Limb (tissue), 2 donors: ENCODE measurements at regions not wholly inside any gene's neighbourhood (a gene's known extent, or its start where the extent isn't known, plus 50 kb on each side); places are given as distances from the start of the nearest gene placed in this dataset.

Experiments
- DNase-seq, 2 donors: peaks; one replicate each; pipeline ENCODE4 v3.0.0-alpha.2; 2016; ENCODE audit errors: extremely low spot score in 2 of 2

DNA sequence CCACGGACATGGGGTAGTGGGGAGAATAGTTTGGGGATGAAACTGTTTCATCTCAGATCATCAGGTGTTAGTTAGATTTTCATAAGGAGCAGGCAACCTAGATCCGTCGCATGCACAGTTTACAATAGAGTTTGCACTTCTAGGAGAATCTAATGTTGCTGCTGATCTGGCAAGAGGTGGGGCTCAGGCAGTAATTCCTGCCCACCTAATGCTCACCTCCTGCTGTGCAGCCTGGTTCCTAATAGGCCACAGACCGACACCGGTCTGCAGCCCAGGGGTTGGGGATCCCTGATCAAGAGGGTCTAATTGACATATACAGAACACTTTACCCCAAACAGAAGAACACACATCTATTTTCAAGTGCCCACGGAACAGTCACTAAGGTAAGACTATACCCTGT is 275.1 kb downstream of the PTPRU start:
- DNase-seq = no peak

DNA sequence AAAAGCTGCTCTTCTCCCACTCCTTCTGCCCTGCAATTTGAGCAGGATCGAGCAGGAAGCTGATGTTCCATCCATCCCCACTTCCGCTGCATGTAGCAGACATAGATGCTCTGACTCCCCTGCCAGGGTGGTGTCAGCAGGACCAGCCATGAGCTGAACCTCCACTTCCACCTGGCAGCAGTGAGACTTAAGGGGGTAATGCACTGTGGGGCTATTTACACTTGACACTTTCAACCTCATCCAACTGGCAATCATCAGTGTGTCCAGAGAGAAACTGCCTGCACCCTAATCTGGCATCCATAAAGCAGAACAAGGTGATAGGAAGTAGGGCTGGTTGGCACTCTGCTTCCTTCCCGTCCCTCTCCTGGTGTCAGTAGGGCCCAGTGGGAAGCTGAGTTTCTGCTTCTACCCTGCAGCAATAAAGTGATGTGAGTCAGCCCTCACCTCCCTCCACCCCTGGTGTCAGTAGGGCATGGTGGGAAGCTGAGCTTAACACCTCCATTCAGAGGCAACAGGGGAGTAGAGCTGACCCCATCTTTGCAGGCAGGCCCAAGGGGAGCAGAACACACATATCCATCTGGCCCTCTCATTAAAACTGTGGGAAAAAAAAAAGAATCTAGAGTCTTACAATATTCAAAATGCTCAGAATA is 272.3 kb downstream of the PTPRU start:
- peak in 1 of 2 donors; percentile 9 for DNase-seq

DNA sequence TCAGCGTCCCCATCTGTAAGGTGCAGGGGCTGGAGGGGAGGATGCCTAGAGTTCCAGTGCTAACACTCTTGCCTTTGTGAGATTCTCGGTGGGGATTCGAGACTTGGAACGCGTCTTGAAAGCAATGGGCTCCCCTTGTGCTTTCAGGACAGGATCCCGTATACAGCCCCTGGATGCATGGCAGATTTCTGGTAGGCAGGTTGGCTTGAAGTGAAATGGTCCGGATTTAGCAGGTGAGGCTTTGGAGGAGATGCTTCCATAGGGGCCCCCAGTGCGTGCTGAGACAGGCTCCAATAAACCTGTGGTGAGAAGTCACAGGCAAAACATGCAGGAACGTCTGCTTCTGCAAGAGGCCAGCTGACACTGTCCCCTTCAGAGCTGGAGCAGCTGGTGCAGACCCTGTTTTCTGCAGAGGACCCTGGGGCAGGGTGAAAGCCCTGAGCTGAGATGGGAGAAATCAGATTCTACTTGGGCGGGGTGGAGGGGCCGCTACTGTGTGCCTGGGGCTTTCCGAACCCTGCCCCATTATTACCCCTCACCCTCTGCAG is 270.4 kb downstream of the PTPRU start:
- peak in 1 of 2 donors; percentile 21 for DNase-seq

DNA sequence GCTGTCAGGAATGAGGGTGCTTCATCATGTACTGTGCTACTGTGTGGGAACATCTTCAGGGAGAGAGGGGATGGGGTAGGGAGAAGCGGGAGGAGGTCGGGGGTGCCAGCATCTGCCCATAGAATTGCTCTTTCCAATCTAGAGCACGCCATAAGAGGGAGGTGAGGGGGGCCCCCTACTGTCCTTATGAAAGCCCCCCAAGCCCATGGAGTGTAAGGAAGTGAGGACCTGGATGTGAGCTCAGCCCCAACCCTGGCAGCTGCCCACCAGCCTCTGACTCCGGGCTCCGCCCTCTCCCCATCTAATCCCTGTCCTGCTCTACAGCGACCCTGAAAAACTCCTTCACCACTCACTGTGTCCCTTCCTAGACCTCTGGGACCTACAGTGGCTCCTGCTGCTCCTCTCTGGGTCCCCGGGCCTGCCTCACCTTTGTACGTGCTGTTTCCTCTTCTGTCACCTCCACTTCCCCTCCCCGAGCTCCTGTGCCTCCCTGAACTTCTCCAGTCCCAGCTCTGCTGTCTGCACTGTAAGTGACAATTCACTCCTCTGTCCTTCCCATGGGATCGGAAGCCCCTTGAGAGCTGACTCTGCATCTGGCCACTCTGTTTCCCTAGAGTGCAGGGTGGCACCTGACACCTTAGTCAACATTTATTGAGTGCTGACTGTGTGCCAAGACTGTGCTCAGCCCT is 269.4 kb downstream of the PTPRU start:
- peak in 1 of 2 donors; percentile 19 for DNase-seq

DNA sequence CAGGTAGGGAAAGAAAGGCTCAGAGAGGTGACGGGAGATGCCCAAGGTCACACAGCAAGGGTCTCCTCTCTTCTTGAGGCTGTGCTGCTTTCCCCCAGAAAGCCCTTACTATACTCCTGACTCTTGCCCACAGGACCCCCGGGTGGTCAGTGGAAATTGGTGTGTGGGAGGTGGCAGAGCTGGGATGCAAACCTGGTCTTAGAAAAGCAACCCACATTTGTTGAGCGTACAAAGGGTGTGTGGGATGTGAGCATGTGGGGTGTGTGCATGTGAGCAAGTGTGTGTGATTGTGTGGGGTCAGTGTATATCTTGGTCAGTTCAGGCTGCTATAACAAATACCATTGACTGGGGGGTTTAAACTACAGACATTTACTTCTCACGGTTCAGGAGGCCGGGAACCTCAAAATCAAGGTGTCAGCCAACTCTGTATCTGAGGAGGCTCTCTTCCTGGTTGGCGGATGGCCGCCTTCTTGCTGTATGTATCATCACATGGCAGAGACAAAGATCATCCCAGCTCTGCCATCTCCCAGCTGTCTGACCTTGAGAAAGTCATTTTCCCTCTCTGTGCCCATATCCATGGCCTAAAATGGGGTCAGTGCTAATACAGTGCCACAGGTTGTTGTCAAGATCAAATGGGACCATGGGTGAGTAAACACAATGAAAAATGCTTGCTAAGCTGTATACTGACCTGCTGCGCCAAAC is 268.5 kb downstream of the PTPRU start:
- peak in 1 of 2 donors; percentile 16 for DNase-seq

DNA sequence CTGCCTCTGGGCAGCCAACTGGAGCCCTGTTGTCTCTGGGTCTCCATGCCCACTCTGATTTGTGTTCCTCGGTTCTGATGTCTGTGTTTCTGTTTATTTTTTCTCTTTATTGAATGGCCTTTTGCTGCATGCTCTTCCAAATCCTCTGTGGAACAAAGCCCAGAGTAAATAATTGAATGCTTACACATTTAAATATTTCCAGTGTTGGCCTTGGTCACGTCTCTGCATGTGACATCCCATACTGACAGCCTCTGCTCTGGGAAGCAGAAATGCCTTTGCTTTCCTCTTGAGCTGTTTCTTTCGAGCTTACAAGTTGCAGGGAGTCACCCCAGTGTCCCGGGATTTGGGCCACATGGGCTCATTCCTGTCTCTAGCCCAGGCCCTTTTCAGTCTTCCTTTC is 267.9 kb downstream of the PTPRU start:
- peak in 1 of 2 donors; percentile 3 for DNase-seq

DNA sequence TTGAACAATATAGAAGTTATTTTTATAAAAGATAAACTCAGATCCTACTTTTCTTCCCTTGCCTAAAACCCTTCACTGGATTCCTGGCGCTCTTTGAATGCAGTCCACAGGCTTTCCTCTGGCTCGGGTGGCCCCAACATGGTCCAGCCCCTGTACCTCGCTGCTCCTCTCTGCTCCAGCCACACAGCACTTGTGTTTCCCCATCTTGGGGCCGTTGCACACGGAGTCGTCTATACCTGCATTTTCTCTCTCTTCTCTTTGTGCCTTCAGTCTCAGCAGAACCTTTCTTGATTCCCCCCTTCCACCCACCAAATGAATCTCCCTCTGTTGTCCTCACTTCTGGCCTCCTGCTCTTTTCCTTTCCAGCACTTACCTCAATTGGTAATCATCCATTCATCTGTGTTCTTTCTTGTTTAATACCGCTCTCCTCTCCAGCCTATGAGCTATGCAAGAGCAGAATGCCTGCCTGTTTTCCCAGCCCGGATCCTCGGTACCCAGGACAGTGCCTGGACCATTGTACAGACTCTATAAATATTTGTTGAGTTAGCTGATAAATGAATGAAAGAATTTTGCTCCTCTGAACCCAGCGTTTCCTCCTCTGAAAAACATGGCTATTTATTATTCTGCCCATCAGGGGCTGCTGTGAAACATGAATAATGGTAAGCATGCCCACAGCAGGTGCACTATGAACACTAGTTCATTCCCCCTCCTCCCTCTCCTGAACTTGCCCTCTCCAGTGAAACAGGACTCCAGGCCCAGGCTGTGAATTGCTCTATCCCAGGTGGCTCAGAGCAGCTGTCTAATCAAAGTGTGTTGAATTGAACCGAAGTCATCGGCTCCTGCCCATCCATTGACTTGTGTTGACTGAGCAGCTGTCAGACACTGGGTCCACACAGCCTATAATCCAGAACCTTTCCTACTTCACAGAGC is 266.9 kb downstream of the PTPRU start:
- peak; percentile 16 to 38 for DNase-seq

DNA sequence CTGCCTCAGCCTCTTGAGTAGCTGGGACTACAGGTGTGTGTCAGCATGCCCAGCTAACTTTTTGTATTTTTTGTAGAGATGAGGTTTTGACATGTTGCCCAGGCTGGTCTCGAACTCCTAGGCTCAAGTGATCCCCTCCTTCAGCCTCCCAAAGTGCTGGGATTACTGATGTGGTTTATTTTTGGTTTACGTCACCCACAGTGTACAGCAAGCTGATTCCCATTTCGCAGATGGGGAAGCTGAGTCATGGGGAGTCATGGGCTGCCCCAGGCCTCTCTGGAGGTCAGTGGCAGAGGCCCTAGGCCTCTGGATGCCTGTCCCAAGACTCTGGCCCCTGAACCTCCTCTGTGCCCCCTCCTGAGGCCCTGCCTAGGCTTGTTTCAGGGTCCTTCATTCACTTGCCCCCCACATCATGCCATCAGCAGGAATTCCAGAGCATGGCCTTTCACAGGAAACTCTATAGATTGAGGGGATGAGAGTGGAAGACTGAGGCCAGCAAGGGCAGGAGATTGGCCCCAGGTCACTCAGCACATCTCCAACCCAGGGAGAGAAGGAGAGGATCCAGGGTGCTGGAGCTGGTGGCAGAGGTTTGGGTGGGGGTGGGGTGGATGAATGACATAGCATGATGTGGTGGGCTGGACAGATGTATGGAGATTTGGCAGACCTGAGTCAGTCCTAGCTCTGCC is 266.0 kb downstream of the PTPRU start:
- peak in 1 of 2 donors; percentile 5 for DNase-seq

DNA sequence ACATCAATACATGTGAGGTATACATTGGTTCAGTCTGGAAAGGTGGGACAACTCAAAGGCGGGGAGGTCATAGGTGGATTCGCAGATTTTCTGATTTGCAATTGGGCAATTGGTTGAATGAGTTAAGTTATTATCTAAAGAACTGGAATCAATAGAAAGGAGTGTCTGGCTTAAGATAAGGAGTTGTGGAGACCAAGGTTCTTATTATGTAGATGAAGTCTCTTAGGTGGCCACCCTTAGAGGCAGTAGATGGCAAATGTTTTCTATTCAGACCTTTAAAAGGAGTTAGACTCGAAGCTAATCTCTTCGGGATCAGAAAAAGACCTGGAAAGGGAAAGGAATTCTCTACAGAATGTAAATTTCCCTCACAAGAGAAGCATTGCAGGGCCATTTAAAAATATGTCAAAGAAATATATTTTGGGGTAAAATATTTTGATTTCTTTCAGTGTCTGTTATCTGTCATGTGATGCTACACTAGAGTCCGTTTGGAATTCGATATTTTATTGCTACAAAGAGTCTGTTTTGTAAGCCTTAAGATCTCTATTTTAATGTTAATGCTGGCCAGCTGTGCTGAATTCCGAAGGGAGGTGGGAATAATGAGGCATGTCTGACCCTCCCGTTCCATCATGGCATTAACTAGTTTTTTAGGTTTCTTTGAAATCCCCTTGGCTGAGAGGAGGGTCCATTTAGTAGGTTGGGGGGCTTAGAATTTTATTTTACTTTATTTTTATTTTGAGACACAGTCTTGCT is 265.1 kb downstream of the PTPRU start:
- peak in 1 of 2 donors; percentile 16 for DNase-seq

DNA sequence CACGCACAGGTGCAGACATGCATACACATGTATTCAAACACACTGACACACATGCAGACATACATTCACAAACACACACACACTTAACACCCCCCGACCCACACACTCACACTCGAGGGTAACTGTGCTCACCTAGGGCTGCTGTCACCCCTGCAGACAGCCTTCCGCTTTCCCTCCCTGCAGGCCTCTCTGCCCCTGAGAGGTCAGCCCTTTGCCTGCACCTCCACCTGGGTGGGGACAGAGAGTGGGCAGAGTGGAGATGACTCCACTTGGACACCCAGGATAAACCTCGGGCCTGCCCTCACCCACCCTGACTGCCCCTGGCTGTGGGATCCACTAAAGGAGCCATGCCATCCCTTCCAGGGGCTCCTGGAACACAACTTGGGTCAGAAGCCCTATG is 264.3 kb downstream of the PTPRU start:
- peak in 1 of 2 donors; percentile 13 for DNase-seq

DNA sequence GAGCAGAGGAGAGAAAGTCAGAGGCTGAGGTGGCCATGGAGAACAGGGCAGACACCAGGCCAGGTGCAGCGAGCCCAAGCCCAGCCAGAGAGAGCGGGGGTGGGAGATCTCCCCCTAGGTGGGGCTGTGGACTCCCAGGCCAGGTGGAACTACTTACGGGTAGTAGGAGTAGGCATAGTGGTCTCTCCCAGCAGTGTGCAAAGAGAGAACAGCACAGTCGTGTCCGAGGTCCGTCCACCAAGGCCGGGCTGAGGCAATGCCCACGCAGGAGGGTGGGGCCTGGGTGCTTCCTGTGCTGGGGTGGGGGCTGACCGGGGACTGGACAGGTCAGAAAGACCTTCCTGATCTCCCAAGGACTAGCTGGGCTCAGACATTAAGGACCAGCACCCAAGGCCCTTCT is 263.7 kb downstream of the PTPRU start:
- DNase-seq = peak in 1 of 2 donors; percentile 14

DNA sequence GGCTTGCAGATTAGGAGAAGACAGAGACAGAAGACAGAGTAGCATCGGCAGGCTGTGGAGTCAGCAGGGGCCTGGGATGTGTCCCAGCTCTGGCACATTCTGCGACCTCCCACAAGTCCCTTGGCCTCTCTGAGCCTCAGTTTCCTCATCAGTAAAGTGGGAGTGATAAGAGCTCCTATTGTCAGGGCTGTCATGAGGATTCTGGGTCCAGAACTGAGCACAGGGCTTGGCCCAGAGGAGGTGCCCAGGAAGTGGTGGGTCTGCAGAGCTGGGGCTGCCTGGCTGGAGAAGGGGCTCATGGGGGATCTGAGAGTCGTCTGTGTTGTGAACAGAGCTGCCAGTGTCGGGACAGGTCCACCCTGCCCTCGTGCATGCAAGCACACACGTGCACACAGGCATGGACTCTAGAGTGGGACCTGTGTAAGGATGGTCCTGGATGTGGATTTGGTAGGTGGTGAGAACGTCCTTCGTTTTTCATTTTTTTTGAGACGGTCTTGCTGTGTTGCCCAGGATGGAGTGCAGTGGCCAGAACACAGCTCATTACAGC is 262.9 kb downstream of the PTPRU start:
- DNase-seq = peak in 1 of 2 donors; percentile 9

DNA sequence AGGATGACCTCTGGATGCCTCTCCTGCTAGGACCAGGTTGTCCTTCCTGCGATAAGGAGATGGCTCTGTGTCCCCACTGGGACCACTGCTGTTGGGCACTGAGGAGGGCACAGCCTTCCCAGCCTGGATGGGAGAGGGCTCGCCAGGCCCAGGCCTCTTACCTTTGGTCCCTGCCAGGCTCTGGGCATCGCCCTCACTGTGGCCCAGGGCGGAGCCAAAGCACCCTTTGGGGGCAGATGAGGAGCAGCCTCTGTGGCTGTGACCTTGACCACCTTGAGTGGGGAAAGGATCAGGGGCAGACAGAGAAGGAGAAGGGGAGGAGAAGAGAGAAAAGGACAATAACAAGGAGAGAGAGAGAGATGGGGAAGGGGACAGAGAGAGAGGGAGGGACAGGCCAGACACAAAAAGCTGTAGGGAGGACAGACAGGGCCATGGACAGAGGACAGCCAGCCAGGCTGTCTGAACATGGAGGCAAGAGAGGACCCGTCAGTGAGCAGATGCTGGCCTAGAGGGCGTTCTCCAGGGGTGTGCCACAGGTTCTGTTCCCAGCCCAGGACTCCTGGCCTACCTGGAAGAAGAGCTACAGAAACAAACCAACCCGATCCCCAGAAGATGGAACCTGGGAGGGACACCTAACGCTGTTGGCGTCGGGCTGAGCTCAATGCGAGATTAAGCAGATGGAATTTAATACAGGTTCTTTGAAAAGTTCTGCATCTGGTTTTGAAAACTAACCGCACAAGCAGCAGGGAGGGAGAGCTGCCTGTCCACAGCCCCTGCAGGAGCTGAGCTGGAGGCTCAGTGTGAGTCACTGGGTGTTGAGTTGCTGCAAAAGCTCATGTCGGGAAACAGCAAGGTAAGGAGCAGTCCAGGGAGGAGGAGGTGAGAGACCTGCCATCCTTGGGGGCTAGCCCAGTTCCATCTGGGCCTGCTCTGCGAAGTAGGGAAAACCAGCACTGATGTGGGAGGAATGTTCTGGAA is 262.1 kb downstream of the PTPRU start:
- peak in 1 of 2 donors; percentile 16 for DNase-seq

DNA sequence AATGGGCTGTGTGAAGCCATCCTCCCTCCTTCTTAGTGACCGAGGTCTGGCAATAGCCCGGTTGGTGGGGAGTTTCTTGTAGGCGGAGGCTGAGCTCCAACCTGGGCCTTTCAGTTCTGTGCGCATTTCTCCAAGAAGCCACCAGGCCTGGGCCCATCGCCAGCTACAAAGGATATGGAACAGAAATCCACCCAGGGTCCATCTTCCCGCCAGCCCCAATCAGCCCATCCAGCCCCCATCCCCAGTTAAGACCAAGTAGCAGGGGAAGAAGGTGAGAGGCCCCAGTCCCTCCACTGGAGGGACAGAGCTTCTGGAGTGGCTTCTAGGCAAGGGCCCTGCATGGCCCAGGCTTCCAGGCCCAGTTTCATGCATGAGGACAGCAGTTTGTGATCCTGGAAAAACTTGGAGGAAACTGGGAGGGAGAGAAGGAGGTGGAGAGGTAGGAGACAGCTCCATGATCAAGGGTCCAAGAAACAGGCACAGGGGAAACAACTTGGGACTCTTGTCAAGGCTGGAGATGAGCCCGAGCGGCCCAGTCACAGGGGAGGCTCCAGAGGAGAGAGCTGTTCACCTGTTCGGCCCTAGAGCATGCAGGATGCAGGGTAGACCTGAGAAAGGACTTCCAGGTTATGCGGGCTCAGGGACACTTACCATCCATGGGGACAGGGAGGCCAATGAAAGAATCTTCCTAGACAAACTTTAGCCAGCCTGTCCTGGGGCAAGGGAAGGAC is 261.2 kb downstream of the PTPRU start:
- peak in 1 of 2 donors; percentile 23 for DNase-seq

DNA sequence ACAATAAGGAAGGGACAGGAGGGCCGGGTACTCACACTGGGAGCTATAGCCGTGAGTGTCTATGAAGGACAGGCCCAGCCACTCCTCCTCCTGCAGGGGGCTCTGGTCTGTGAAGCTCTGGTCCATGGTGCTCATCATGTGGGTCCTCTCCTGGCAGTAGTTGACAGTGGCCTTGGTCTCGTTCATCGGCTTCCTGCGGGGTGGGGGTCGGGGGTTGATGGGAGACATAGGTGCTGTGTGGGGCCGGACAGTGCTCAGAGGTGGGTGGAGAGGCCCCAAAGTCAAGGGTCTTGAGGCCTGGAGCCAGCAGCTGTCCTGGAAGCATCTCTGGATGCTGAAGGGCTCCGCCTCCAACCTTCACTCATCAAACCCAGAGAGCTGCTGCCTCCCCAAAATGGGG is 260.4 kb downstream of the PTPRU start:
- peak in 1 of 2 donors; percentile 9 for DNase-seq

DNA sequence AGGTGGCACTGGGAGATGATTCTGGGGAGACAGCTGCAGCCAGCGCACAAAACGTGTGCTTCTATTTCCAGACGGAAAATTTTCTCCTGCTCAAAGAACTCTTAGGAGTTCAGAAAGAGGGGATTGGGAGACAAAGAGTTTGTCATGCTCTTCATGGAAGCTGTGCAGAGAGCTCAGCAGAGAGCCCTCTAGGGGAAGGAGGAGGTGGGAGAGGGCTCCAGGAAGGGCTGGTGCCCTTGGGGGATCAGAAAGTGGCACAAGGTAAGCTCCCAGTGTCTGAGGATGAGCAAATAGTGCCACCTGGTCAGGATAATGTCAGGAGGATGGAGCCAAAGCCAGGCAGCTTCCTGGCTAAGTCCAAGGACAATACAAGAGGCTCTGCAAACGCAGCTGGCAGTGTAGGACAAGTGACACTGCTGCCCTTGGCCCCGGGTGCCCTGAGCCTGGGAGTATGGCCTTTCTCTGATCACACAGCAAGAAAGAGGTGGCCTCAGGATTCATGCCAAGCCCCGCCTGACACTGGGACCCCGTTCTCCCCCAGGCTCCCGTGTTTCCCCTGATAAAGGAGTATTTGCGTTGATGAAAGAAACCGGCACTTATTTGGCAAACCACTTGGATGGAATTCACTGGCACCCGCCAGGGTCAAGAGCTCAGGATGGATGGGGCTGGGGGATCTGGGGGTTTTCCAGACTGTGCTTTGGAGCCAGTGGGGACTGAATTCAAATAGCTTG is 254.0 kb downstream of the PTPRU start:
- DNase-seq = peak in 1 of 2 donors; percentile 14

DNA sequence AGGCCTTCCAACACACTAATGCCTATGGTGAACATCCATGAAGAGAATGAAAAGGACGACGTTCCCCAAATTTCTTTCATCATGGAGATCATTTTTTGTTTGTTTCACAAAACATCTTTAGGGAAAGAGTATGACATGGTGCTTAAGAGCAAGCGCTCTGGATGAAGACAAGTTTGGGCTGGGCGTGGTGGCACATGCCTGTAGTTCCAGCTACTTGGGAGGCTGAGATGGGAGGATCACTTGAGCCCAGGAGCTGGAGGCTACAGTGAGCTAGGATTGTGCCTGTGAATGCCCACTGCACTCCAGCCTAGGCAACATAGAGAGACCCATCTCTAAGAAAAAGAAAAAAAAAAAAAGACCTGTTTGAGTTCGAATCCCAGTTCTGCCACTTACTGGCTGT is 253.1 kb downstream of the PTPRU start:
- no peak for DNase-seq
